Medulla oblongata (tissue), 1 donor: ENCODE measurements at regions not wholly inside any gene's neighbourhood (a gene's known extent, or its start where the extent isn't known, plus 50 kb on each side); places are given as distances from the start of the nearest gene placed in this dataset.
A peak's percentile ranks its signal among the peaks of the same experiment; 100 is the strongest.
"Not testable (repeated sequence)": the region's sequence is repeated elsewhere in the genome, so short reads cannot be mapped to it uniquely, and the experiment has no call there.

Source experiments
- DNase-seq: peaks from one replicate; pipeline ENCODE4 v3.0.0-alpha.2; 2015; ENCODE audit errors: extremely low spot score

DNA sequence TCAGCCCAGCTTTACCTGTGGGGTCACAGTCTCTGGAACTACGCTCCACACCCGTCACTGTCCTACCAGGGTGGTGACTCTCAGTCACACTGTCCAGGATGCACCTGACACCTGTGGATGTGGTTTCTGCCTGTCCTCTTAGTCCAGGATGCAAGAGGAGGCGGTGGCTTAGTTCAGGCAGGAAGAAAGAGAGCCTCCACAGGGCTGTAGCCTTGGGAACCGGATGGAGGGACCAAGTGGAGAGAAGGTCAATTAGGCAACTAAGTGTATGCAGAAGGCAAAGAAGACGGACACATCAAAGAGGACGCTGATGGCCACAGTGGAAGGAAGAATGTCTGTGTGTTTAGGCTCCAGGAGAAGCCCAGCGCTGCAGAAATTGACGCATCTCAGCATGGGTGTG is 153.9 kb upstream of the IRF2BP2 start:
- no peak for DNase-seq

DNA sequence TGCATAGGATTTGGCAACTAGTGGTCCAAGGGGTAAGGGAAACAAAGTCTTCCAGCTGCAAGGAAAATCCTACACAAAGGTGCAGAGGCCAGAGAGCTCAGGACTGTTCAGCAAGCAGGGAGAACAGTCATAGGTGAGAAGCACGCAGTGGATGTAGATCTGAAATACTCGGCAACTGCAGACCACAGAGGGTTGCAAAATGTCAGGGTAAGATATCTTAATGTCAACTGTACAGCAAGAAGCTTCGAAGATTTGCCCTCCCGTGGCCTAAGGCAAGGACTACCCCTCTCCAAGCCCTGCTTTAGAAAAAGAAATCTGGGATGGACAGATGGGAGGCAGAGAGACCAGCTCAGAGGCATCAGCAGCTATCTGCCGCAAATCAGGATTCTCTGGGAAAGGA is 153.4 kb upstream of the IRF2BP2 start:
- DNase-seq: no peak

DNA sequence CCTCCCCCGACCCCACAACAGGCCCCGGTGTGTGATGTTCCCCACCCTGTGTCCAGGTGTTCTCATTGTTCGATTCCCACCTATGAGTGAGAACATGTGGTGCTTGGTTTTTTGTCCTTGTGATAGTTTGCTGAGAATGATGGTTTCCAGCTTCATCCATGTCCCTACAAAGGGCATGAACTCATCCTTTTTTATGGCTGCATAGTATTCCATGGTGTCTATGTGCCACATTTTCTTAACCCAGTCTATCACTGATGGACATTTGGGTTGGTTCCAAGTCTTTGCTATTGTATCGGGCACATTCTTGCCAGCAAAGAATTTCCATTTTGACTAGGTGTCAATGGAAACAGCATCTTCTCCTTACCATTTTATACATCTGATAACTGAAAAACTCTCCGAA is 152.1 kb upstream of the IRF2BP2 start:
- DNase-seq: not testable (repeated sequence)

DNA sequence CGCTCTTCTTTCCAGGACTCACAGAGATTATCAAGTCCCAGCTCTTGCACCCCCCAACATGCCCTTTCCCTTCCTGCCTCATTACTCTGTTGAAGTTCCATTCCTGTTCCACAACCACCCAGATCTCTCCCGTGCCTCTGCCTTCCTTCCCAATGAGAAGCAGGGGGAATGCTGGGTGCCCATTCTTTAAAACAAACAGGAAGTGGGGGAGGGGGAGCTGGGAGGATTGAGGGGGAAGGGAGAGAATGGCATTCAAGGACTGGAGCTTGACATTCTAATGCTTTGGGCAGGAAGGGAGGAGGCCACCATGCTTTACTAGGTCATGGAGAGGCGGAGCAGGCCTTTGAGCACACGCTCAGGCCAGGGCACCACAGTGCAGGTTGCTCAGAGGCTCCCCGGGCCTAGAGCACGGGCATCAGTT is 150.3 kb upstream of the IRF2BP2 start:
- no peak for DNase-seq

DNA sequence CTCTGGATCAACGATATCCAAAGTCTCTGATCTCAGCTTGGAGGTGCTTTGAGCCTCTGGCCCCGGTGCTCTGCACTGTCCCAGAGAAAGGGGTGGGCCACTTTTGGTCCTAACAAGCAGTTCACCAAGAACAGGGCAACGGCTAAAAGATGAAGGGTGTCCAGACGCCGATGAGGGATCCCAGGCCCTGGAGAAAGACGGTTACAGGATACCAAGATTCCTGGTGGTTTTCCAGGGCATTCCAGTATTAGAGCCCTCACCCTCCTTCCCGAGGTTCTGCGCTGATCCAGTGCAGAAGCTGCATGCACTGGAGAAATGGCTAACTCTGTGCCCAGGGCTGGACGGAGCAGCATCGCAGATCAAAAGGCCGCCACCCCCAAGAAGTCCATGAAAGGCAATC is 149.9 kb upstream of the IRF2BP2 start:
- no peak for DNase-seq

DNA sequence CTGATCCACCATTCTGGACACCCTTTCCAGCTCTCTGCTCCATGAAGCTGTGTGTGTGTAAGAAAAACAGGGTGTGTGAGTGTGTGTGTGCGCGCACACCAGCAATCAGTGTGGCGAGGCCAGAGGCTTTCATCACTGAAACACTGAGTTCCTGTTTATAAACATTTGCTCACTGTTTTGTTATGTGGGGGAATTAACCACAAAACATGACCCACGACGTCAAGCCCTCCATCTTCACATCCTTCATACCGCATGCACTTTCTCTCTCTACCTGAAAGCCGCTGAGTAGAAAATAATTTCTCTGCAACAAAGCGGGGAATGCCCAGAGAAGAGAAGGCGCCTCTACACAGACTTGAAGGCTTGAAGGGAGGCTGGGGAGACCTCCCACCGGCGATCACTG is 148.9 kb upstream of the IRF2BP2 start:
- DNase-seq: no peak

DNA sequence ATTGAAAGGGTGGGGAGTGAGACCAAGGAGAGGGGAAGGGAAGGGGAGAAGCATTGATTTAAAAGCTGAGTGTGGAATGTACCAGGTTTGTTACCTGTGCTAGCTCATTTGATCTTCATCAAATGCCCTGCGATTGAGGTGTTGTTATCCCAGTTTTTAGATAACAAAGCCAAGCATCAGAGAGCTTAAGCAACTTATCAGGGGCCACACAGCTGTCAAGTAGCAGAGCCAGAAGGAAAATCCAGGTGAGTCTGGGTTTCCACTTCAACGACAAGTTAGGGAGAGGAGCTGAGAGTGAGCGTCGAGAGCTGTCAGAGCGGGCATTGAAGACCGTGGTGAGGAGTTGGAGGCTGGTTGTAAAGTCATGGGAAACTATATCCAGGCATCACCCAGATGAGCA is 146.9 kb upstream of the IRF2BP2 start:
- DNase-seq: no peak

DNA sequence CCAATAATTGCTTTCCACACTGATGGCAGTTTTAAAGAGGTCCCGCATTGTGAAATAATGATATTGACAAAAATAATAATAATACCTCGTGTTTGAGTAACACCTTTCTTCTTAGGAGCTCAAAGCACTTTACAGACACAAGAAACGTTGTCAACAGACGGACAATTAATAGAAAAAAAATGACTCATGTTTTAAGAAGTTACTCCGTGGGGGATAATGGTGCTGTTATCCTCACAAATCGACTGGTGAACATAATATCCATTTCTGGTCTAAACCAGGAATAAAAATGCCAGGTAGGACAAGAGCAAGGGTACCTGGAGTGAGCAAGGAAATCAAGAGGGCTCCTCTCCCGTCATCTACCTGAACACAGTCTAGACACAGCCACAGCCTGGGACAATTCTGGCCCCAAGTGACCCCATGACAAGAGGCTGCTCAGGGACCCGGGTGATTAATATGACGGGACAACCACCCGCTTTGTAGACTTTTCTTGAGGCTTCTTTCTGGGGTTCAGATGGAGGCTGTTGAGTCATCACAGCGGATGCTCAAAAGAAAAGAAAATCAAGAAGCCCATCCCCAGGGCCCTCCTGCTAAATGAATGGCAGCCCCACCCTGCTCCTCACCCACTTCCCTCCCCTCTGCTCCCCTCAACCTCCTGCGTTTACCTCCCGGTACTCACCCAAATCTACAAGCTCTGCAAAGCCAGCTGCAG is 146.2 kb upstream of the IRF2BP2 start:
- no peak for DNase-seq

DNA sequence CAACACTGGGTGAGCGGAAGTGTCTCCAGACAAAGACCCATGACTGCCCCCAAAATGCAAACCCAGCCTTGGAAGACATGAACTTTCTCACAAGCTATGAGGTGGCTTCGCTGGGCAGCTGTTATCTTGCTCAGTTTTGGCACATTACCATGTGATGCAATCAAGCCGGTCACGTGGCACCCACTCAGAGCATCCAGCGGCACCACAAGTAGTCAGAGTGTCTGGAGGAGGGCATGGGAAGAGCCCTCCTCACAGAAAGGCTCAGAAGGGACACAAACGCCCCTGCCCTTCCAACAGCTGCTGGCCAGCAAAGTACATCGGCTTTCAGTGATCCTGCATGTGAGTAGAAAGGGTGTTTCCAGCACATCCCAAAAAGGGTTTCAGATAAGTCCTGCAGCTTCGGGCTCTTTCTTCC is 145.5 kb upstream of the IRF2BP2 start:
- DNase-seq: peak; percentile 85

DNA sequence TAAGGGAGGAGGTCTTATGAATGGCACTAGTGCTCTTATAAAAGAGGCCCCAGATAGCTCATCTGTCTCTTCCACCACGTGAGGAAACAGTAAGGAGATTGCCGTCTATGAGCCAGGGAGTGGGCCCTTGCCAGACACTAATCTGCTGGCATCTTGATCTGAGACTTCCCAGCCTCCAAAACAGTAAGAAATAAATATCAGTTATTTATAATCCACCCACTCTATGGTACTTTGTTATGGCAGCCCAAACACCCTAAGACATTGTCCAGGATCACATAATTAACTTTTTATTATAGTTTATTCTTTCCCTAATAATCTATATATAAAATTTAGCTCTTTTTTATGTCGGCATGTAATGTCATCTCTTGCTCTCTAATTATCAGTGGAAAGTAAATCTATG is 144.0 kb upstream of the IRF2BP2 start:
- no peak for DNase-seq

DNA sequence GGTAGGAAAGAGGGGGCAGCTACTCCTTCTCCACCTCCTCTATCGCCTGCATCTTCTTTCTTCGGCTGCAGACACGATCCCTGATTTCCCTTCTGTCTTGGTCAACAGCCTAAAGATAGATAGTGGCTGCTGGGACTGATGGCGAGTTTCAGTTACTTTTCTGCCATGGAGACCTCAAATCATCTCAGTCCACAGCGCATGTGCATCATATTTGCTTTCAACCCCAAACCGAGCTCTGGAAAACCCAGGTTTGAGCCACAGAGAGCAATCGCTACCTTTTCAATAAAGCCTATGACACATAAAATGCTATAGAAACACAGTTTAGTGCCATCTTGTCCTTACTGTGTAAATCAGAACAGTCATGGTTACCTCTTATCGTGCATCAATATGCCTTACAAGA is 142.9 kb upstream of the IRF2BP2 start:
- no peak for DNase-seq

DNA sequence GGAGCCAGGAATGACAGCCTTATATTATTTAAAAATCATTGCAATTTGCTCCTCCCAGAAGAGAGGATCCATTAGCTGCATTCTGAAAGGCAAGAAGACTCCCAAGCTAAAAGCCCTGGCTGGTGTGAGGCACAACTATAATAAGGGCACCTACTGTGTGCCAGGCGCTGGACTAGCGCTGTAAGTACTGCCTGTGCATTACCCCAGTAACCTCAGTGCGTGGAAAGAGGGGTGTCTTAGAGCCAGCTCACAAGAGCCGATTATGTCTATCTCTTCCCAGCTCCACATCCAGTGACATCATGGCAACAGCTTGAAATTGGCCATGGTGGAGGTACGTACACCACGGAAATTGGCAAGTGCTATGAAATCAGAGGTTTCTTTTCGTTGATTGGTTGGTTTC is 141.7 kb upstream of the IRF2BP2 start:
- DNase-seq: no peak

DNA sequence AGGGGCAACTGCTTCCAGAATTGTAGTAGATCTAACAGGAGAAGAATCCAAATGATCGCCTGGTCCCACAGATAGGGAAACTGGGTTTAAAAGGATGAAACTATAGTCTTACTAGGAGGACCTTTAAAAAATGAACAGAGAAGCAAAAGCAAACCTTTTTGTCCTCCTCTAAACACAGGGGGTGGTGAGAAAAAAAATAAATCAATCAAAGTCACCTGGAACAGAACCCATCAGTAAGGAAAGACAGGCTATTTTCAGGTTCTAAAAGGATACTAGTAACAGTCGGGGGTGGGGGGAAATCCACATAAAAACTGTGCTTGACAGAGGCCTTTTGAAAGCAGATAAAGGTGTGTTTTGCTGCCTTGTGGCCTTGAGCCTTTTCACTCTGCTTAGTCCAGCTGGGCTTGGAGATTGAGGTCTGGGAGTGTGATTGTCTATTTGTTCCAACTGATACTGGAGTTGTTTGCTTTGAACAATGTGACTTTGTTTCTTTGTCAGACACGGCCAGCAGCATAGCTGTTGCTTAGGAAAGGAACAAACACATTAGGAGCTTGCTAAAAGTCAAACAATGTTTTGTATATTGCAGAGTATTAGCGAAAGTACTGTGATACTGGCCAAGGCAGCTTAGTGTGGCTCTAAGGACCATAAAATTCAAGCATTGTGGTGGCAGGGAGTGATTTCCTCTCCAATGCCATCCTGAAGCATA is 141.1 kb upstream of the IRF2BP2 start:
- DNase-seq: peak; percentile 91

DNA sequence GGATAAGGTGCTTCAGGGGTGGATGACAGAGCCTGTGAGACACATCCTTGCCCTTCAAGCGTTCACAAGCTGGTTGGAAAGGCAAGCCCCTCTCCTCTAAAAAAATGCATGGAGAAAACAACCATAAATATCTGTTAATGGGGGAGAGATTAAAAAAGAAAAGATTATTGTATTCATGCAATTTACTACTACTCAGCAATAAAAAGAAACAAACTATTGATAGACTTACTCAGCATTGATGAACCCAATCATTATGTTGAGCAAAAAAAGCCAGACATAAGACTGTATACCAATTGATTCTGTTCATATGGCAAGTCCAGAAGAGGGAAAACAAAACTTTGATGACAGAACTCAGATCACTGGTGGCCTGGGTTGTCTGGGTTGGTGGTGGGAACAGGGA is 138.7 kb upstream of the IRF2BP2 start:
- no peak for DNase-seq

DNA sequence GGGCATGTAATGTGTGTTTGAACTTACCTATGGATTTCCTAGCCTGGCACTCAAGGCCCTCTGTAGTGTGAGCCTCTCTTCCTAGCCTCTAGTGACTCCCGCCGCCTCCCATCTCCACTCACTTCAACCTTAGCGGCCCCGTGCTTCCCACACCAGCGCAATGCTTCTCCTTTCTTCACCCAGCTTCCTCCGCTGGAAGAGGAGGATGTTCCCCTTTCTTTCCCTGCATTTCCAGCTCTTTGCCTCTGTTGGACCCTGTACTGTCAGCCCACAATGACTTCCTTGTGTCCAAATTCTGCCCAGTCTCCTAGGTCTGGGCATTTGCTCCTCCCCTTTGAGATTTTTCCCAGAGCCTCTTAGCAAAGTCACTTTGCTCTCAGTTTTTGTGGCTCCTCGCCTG is 138.1 kb upstream of the IRF2BP2 start:
- DNase-seq: peak; percentile 74

DNA sequence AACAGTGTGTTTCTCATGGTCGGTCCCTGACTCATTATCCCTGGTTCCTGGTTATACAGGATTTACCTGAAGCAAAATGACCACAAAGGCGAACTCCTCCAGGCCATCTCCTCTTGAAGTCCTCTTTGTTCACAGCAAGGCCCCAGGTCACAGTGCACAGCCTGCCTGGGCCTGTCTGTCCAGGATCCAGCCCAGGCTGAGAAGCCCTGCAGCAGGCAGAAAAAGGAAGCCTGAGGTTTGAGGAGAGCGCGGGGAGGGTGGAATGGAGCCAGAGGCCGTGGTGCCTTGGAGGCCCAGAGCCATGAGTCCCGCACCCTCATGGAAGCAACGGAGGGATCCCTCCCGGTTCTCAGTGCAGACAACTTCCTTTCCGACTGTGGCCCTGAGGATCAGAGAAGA is 136.8 kb upstream of the IRF2BP2 start:
- DNase-seq: no peak

DNA sequence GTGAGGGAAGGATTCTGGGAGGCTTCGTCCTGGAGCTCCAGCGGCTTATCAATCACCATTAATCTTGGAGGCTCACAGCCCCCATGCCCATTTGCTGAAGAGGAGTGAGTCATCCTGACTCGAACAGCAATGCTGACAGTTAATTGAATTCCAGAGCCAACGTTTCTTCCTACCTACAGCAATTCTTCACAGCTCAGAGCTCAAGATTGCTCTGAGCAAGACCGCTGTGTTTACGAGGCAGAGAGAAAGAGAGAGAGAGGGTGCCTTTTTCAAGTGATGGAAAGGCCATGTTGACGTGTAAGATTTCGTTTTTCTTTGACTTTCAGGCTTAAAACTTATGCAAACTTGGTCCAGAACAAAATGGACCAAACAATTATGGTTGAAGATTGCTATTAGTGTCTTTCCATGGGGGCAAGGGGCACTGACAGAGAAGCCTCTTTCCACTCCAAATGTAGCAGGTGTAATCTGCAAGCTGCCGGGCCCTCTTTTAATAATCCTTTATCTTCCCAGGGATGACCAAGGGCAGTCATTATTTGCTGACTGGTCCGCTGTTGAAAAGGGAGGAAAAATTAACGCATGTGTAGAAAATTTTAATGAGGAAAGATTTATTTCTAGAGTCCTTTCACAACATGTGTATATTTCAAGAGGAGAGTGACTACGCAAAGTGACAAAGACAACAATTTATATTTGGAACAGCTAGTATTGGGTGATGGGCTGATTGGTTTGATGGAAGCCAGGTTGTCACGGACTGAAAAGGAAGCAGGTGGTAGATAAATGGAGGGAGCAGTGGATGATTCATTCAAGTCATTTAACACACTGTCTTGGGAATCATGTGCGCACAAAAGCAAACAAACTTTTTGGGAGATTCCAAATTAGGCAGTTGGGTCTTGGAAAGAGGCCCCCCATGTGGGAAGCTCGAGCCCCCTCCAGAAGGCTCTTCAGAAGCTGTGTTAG is 136.1 kb upstream of the IRF2BP2 start:
- DNase-seq: no peak

DNA sequence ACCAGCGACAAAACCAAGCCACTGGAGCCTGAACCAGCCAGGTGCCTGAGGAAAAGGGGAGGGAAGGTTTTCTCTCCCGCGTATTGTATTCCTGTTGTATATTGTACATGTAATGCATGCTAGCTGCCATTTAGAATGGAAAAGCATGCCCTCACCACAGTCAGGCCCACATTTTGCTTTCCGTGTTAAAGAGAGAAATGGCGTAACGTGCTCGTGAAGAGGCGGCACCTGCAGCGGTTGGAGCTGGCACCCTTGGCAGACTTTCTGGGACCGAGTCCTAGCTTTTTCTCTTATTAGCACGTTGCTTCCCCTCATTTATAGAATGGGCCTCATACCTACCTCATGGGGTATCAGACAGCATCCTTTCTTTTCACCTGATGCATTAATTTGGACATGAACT is 135.3 kb upstream of the IRF2BP2 start:
- no peak for DNase-seq

DNA sequence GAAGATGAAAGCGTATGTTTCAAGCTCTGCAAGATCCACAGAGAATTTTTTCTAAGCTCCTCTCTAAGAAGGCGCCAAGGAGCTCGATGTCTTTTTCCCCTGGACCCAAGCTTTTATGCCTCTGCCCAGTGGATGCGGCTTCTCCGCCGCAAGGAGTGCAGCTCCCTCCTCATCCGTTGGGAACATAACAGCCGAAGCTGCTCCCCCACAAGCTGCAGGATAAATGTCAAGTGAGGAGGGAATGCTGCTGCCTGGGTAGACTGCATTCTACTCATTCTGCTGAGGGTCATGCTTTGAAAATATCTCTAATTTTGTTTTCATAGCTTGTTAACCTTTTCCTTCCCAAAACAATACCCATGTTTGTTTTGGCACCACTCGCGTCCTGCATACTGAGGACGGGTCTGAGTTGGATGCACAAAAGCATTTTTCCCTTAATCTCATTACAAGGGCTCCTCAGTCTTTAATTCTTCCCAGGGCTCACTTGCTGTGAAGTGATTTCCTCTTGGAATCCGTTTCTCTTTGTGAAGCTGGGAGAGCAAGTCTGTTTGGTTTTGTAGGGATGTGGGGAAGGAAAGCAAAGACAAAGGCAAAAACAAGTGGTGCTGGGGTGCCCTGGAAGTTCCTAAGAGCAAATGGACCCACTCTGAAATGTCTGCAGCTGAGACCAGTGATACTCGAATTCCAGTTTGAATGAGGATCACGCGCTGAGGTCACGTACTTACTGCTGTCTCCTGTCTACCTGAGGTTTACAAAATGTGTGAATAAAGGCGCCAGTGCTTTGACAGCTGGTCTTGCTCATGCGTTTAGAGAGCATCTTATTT is 134.0 kb upstream of the IRF2BP2 start:
- peak; percentile 38 for DNase-seq

DNA sequence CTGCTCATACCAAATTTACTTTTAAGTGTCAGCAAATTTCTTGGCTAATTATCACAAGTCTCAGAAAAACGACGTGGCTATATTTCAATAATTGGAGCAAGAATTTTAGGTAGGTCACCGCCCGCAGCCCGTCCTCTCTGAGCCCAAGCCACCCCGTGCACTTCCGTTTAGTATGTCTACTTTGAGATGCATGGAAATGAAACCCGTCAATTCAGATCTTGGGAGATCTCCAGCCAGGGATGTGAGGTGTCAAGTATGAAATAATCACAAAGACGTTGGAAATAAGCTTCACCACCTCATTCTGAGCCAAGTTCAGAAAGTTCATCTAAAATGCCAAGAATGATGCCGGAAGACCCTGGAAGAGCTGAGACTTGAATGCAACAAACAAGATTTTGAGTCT is 132.6 kb upstream of the IRF2BP2 start:
- no peak for DNase-seq

DNA sequence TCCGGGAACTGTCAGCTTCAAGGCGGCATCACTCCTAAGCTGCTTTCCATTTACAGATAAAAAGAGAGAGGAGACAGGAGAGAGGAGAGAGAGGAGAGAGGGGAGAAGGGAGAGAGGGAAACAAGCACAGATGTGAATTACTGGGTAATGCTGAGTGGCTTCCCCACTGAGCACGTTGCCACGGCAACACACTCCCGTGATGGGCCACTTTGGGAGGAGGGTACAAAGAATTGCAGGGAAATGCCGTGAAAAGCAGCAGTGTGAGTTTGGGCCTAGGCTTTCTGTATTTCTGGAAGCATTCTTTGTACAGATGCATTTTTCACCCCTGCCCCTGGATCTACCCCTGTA is 128.0 kb upstream of the IRF2BP2 start:
- peak; percentile 60 for DNase-seq

DNA sequence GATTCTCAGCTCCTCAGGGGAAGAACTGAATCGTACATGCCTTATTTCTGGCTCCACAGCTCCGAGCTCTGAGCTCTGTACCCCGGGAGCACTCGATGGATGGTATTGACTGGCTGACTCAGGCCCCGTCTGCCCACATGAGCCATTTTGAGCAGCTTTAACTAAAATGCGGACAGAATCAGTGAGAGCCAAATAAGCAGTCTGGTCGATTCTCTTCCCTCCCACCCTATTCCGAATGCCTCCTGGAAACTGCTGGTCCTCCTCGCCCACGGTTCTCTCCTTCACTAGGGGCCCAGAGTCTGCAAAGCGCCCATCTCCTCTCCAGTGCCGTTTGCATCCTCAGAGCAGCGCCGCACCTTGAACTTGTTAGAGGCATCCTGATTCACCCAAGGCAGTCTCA is 125.9 kb upstream of the IRF2BP2 start:
- no peak for DNase-seq
